ENCODE measurements at regions not wholly inside any gene's neighbourhood (a gene's known extent, or its start where the extent isn't known, plus 50 kb on each side); places are given as distances from the start of the nearest gene placed in this dataset.

DNA sequence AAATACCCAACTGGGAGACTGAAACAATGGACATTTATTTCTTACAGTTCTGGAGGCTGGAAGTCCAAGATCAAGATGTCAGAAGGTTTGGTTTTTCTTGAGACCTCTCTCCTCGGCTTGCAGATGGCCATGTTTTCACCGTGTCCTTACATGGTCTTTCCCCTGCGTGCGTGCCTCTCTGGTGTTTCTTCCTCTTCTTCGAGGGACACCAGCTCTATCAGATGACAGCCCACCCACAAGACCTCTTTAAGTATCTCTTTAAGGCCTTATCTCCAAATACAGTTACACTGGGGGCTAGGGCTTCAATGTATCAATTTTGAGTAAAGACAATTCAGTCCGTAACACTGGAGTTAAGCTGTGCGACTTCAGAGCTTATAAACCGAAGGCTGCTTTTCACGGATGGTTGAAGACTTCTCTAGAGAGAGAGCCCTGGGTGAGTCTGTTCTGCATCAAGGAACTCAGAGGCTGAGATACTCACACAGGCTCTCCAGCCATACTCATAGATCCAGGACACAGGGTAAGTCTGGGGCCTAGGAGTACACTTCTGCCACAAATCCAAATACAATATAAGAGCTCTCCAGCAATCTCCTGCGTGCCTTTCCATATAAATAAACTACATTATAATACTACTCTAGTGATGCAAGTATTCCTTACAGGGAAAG is 339.9 kb upstream of the PKDCC start:
- H3K36me3 ChIP-seq, result no peaks in the 10 kb centered on the region

DNA sequence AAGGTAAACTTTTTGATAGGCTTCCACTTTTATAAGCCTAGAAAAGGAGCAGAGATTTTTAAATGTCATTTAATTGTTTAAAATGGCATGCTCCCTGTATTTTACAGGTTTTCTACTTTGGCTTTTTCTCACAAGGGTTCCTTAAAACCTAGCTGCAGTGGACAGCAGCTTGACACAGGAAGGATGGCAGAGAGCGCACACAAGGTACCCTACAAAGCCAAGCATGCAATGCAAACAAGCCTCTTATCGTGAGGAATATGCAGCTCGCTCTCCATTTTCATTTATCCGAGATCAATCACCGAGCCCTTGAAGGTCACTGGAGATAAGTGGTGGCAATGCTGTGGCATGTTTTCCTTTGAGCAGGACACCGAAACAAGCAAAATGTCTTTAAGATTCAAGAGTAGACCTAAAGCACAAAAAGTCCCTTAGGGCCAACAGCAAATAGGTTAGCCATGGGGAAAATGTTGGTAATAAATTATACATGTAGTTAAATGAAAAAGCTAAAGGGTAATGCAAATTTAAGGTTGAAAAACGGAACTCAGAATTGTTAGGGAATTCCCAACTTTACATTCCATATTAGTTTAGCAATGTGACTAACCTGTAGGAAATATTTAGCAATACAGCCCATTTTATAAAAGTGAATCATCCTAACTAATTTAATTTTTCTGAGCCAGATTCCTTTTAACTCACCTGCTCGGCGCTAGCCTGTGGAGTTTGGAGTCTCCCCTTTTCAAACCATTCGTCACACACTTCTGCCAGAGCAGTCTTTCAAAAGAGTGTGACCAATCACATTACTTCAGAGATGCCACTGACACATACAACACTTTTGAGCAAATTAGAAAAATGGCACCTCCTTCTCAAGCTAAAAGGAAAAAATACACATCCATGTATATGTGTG is 337.9 kb upstream of the PKDCC start:
- no peak overlapping the region for H3K27ac ChIP-seq
- no peaks in the 10 kb centered on the region for H3K27me3 ChIP-seq
- no peak for DNase-seq
- no peaks in the 10 kb centered on the region for H3K36me3 ChIP-seq
- no peaks in the 10 kb centered on the region for H3K9me3 ChIP-seq (replicated peaks)
- H3K4me1 ChIP-seq, result no peaks in the 10 kb centered on the region
- H3K4me3 ChIP-seq, result no peak overlapping the region

More for the DNA sequence above, 339.9 kb upstream of the PKDCC start:
- DNase-seq, result no peak
- H3K27ac ChIP-seq, result no peak overlapping the region
- no peak overlapping the region for H3K4me3 ChIP-seq
- H3K27me3 ChIP-seq, result no peaks in the 10 kb centered on the region
- no peaks in the 10 kb centered on the region for H3K4me1 ChIP-seq
- H3K9me3 ChIP-seq (replicated peaks), result no peaks in the 10 kb centered on the region

DNA sequence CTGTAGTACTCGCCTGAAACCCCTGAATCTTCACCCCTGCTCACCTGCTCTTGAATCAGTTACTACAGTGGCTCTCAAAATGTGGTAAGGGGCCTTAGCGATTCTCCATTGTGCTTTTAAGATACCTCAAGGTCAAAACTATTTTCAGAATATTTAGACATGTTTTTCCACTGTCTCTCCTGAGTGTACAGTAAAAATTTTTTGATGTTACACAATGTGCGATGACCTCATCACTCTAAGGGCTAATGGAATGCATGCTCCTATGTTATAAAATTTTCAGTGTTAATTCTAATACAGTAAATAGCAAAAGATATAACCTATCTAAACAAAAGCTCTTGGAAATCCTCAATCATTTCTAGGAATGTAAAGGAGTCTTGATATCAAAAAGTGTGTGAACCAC is 336.9 kb upstream of the PKDCC start:
- Histone ChIP-seq H3K9me3 (replicated peaks) (no peaks in the 10 kb centered on the region), H3K4me1 (no peaks in the 10 kb centered on the region), H3K36me3 (no peaks in the 10 kb centered on the region), H3K27me3 (no peaks in the 10 kb centered on the region), H3K27ac (no peak overlapping the region), H3K4me3 (no peak overlapping the region)
- DNase-seq, result no peak

- Histone ChIP-seq H3K4me3 (no peak overlapping the region), H3K27me3 (no peaks in the 10 kb centered on the region), H3K36me3 (no peaks in the 10 kb centered on the region), H3K27ac (no peak overlapping the region), H3K9me3 (replicated peaks) (no peaks in the 10 kb centered on the region), H3K4me1 (no peaks in the 10 kb centered on the region)
- no peak for DNase-seq
These were observed 336.1 kb upstream of the PKDCC start for GRCh38 chr2:41711736-41712135.

DNA sequence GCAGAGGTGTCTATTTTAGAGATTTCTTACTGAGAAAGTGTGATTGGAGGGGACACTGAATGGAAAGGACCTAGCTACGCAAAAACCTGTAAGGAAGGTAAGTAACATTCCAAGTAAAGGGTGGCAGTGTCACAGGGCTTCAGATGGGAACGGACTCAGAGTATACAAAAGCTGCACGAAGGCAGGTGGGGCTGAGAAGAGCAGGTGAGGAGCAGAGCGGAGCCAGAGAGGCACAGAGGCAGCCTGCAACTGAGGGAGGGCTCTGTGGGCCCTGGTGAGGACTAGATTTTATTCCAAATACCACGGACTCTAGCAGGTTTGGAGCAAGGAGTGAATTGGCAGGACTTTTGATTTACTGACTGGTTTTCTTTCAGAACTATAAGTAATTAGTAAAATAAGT is 331.3 kb upstream of the PKDCC start:
- no peaks in the 10 kb centered on the region for H3K9me3 ChIP-seq (replicated peaks)
- H3K4me3 ChIP-seq, result no peak overlapping the region
- H3K27me3 ChIP-seq, result no peaks in the 10 kb centered on the region
- no peaks in the 10 kb centered on the region for H3K36me3 ChIP-seq
- no peak for DNase-seq
- H3K27ac ChIP-seq, result no peak overlapping the region
- H3K4me1 ChIP-seq, result peaks cover 13% of the 10 kb centered on the region

GRCh38 chr2:41717839-41718238 is 330.0 kb upstream of the PKDCC start:
- DNase-seq, result no peak
- H3K27me3 ChIP-seq, result no peaks in the 10 kb centered on the region
- no peaks in the 10 kb centered on the region for H3K36me3 ChIP-seq
- H3K9me3 ChIP-seq (replicated peaks), result no peaks in the 10 kb centered on the region
- H3K4me1 ChIP-seq, result peaks cover 25% of the 10 kb centered on the region
- no peak overlapping the region for H3K4me3 ChIP-seq
- H3K27ac ChIP-seq, result no peak overlapping the region

- DNase-seq, result no peak
- H3K27me3 ChIP-seq, result no peaks in the 10 kb centered on the region
These were observed 329.1 kb upstream of the PKDCC start for GRCh38 chr2:41718705-41719104.

GRCh38 chr2:41719756-41720155 is 328.1 kb upstream of the PKDCC start:
- no peak for DNase-seq
- H3K27me3 ChIP-seq, result no peaks in the 10 kb centered on the region
- H3K4me3 ChIP-seq, result no peak overlapping the region
- H3K4me1 ChIP-seq, result peaks cover 44% of the 10 kb centered on the region
- H3K36me3 ChIP-seq, result no peaks in the 10 kb centered on the region
- H3K27ac ChIP-seq, result no peak overlapping the region
- no peaks in the 10 kb centered on the region for H3K9me3 ChIP-seq (replicated peaks)

More at GRCh38 chr2:41718705-41719104, 329.1 kb upstream of the PKDCC start:
- Histone ChIP-seq H3K4me3 (no peak overlapping the region), H3K9me3 (replicated peaks) (no peaks in the 10 kb centered on the region), H3K4me1 (peaks cover 34% of the 10 kb centered on the region), H3K36me3 (no peaks in the 10 kb centered on the region), H3K27ac (no peak overlapping the region)

GRCh38 chr2:41720331-41721251 is 327.2 kb upstream of the PKDCC start:
- DNase-seq, result no peak
- Histone ChIP-seq H3K36me3 (no peaks in the 10 kb centered on the region), H3K9me3 (replicated peaks) (no peaks in the 10 kb centered on the region), H3K4me1 (peaks cover 48% of the 10 kb centered on the region), H3K27ac (no peak overlapping the region), H3K27me3 (no peaks in the 10 kb centered on the region), H3K4me3 (no peak overlapping the region)

DNA sequence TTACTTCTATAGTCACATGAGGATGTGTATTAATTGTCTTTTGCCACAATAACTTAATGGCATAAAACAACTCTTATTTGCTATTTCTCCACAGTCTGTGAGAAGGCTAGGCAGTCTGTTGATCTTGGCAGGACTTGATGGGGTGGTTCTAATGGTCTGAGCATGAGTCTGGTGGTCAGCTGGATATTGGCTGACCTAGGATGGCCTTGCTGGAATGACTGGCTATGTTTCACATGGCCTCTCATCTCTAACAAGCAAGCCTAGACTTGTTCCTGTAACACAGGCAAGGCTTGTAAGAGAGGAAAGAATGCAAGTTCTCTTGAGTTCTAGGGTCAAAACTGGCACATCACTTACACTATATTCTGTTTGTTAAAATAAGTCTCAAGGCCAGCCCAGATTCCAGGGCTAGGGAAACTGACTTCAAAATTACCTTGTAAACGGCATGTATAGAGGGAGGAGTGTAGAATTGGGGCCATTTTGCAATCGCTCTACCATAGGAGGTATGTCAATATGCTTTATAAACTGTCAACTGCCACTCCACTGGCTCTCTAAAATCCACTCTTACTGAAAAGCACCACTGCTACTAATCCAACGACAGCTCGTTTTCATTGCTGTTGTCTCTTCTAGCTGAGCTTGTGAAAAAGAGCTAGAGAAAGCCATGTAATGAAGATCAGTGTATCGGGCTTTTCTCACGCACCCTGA is 325.0 kb upstream of the PKDCC start:
- DNase-seq, result peak; percentile 67 to 81
- peaks cover 63% of the 10 kb centered on the region for H3K4me1 ChIP-seq
- peak overlapping the region; percentile 87 for H3K27ac ChIP-seq
- no peaks in the 10 kb centered on the region for H3K36me3 ChIP-seq
- H3K9me3 ChIP-seq (replicated peaks), result no peaks in the 10 kb centered on the region
- no peaks in the 10 kb centered on the region for H3K27me3 ChIP-seq
- H3K4me3 ChIP-seq, result peak overlapping the region; percentile 6

DNA sequence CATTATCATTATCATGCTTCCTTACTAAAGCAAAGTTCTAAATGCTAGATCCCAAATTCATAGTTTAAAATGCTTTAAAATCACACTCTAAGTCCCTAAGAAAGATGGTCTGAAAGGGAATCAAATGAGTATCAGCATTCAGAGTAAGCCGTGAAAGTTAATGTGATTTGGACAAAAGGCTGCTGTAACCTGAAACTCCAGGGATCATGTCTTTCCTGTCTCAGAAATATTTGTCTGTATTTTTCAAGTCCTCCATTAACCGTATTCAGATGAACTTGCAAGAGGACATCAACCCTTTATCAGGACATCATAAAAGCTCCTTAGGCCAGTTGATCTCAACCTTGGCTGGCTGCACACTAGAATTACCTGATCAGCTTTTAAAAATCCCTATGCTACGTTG is 324.3 kb upstream of the PKDCC start:
- H3K4me1 ChIP-seq, result peaks cover 70% of the 10 kb centered on the region
- H3K4me3 ChIP-seq, result peak overlapping the region; percentile 6
- H3K27me3 ChIP-seq, result no peaks in the 10 kb centered on the region
- H3K9me3 ChIP-seq (replicated peaks), result no peaks in the 10 kb centered on the region
- peak; percentile 34 to 88 for DNase-seq
- H3K36me3 ChIP-seq, result no peaks in the 10 kb centered on the region
- H3K27ac ChIP-seq, result peak overlapping the region; percentile 87

- Histone ChIP-seq H3K9me3 (replicated peaks) (no peaks in the 10 kb centered on the region; the same call in 1 of the 2 replicates), H3K27me3 (no peaks in the 10 kb centered on the region), H3K4me1 (peaks cover 77% of the 10 kb centered on the region), H3K36me3 (no peaks in the 10 kb centered on the region), H3K4me3 (no peak overlapping the region), H3K27ac (no peak overlapping the region)
- DNase-seq, result no peak
These were observed 323.4 kb upstream of the PKDCC start for GRCh38 chr2:41724465-41724864.

DNA sequence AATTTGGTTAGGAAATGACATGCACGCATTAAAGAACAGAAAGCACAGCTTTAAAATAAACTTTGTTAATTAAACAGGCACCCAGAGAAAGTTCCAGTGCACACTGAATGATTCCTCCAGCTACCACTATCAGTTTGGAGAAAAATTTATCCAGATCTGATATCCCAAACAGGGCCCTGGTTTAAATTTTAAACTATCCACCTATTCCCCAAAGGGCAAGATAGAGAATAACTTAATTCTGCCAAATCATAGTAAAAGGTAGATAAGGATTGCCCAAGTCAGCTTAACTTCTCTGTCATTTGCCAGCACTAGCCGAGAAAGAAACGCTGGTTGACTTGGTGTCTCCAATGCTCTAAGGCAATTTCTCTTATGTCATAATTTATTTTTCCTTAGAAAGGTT is 321.9 kb upstream of the PKDCC start:
- Histone ChIP-seq H3K36me3 (no peaks in the 10 kb centered on the region), H3K4me1 (peaks cover 70% of the 10 kb centered on the region), H3K27me3 (no peaks in the 10 kb centered on the region), H3K27ac (no peak overlapping the region), H3K4me3 (no peak overlapping the region), H3K9me3 (replicated peaks) (no peaks in the 10 kb centered on the region; the same call in 1 of the 2 replicates)
- no peak for DNase-seq

DNA sequence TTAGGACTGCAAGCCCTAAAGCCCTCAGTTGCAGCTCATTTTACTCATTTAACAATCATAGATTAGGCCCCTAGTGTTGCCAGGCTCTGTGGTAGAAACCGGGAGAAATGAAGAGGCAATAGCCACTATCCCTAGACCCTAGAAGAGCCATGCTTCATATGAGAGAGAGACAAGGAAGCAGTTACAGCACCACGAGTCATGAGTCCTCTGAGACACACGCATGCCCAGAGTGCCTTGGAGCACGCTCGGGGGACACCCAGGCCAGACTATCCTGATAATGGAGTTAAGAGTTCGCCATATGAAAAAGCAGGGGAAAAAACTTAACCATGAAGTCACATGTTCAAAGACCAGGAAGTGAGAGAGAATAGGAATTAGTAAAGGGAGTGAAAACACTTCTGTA is 321.5 kb upstream of the PKDCC start:
- no peak for DNase-seq
- Histone ChIP-seq H3K9me3 (replicated peaks) (no peaks in the 10 kb centered on the region; the same call in 1 of the 2 replicates), H3K4me3 (no peak overlapping the region), H3K4me1 (peaks cover 65% of the 10 kb centered on the region), H3K36me3 (no peaks in the 10 kb centered on the region), H3K27me3 (no peaks in the 10 kb centered on the region), H3K27ac (no peak overlapping the region)
